ENCODE measurements at regions not wholly inside any gene's neighbourhood (a gene's known extent, or its start where the extent isn't known, plus 50 kb on each side); places are given as distances from the start of the nearest gene placed in this dataset.

DNA sequence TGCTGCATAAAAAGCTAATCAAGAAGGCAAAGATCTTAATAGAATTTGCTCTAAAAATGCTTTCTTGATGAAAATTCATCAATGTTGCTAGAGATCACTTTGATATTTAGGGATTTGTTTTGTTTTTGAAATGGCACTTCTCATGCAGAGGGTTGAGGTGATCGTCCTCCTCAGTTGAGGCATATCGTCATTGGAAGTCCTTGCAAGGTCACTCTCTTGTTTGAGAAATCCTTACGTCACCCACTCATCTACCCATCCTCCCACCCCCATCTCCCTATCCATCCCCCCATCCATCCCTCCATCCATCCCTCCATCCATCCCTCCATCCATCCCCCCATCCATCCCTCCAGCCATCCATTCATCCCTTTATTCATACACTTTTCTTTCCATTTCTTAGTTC, 133.7 kb downstream of the THNSL2 start:
- TF ChIP-seq, protein P1, sequence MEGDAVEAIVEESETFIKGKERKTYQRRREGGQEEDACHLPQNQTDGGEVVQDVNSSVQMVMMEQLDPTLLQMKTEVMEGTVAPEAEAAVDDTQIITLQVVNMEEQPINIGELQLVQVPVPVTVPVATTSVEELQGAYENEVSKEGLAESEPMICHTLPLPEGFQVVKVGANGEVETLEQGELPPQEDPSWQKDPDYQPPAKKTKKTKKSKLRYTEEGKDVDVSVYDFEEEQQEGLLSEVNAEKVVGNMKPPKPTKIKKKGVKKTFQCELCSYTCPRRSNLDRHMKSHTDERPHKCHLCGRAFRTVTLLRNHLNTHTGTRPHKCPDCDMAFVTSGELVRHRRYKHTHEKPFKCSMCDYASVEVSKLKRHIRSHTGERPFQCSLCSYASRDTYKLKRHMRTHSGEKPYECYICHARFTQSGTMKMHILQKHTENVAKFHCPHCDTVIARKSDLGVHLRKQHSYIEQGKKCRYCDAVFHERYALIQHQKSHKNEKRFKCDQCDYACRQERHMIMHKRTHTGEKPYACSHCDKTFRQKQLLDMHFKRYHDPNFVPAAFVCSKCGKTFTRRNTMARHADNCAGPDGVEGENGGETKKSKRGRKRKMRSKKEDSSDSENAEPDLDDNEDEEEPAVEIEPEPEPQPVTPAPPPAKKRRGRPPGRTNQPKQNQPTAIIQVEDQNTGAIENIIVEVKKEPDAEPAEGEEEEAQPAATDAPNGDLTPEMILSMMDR (conservative IDR thresholded peaks at IDR 0.05; ENCODE audit: low read length) = no peak
- TF ChIP-seq EZH2phosphoT487 (IDR thresholded peaks at IDR 0.05; ENCODE audit: borderline replicate concordance) = no peak
